GM12874 (cell line): ENCODE measurements at regions not wholly inside any gene's neighbourhood (a gene's known extent, or its start where the extent isn't known, plus 50 kb on each side); places are given as distances from the start of the nearest gene placed in this dataset.

ENCODE experiments used
- TF ChIP-seq, protein P1 (sequence below): IDR thresholded peaks from 2 replicates; pipeline ENCODE4 v1.5.1; 2011; ENCODE audit warnings: low read depth, mild to moderate bottlenecking, control low read depth, low read length, moderate library complexity; ENCODE audit not compliant: insufficient read depth

- TF ChIP-seq, protein P1, sequence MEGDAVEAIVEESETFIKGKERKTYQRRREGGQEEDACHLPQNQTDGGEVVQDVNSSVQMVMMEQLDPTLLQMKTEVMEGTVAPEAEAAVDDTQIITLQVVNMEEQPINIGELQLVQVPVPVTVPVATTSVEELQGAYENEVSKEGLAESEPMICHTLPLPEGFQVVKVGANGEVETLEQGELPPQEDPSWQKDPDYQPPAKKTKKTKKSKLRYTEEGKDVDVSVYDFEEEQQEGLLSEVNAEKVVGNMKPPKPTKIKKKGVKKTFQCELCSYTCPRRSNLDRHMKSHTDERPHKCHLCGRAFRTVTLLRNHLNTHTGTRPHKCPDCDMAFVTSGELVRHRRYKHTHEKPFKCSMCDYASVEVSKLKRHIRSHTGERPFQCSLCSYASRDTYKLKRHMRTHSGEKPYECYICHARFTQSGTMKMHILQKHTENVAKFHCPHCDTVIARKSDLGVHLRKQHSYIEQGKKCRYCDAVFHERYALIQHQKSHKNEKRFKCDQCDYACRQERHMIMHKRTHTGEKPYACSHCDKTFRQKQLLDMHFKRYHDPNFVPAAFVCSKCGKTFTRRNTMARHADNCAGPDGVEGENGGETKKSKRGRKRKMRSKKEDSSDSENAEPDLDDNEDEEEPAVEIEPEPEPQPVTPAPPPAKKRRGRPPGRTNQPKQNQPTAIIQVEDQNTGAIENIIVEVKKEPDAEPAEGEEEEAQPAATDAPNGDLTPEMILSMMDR, result no peak
Observed at GRCh38 chr6:76862936-76863335, 600.4 kb downstream of the HTR1B start.

- TF ChIP-seq, protein P1, result peak; percentile 53
Observed at GRCh38 chr6:76861403-76861802, 601.9 kb downstream of the HTR1B start.

- TF ChIP-seq, protein P1, result no peak
Observed at GRCh38 chr6:76856065-76856464, 607.2 kb downstream of the HTR1B start.

DNA sequence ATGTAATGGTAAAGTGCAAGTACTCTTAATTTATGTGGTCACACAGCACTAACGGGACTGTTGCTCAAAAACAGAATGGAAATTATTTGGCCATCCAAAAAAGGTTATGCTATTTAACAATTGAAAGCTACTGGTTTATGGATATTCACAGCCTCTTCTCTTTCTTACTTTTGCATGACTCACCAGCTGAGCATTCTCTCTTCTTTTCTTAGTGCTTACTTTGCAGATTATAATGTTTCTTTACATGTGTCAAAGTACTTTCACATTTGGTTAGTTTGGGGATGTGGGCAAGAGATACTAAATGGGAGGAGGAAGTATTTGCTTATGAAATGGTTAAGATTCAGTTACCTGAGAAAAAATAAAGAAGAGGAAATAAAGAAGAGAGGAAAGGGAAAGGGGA lies 610.5 kb downstream of the HTR1B start:
- TF ChIP-seq, protein P1, result no peak

- TF ChIP-seq, protein P1, result no peak
Observed at GRCh38 chr6:76843054-76843822, 620.1 kb downstream of the HTR1B start.

- TF ChIP-seq, protein P1, result no peak
Observed at GRCh38 chr6:76840865-76841264, 622.4 kb downstream of the HTR1B start.

- TF ChIP-seq, protein P1, result no peak
Observed at GRCh38 chr6:76840041-76840745, 623.1 kb downstream of the HTR1B start.
